Coronary artery (tissue), 2 donors: ENCODE measurements at regions not wholly inside any gene's neighbourhood (a gene's known extent, or its start where the extent isn't known, plus 50 kb on each side); places are given as distances from the start of the nearest gene placed in this dataset.

ENCODE experiments used
- DNase-seq: peaks from one replicate; pipeline ENCODE4 v3.0.0-alpha.2; 2017; ENCODE audit warnings: low spot score
- H3K27ac ChIP-seq, 2 donors: fragments of 200-600 bp; sonication (generic); one replicate each; pipeline ENCODE4 v1.5.1; 2016 to 2019
- H3K4me3 ChIP-seq: fragments of 200-600 bp; sonication (generic); 2 replicates; pipeline ENCODE4 v1.5.1; 2016; ENCODE audit warnings: mild to moderate bottlenecking, moderate library complexity
- CTCF ChIP-seq: fragments of 200-600 bp; sonication (generic); IDR thresholded peaks from one replicate; pipeline ENCODE4 v1.5.1; 2019; ENCODE audit warnings: antibody characterized with exemption

DNA sequence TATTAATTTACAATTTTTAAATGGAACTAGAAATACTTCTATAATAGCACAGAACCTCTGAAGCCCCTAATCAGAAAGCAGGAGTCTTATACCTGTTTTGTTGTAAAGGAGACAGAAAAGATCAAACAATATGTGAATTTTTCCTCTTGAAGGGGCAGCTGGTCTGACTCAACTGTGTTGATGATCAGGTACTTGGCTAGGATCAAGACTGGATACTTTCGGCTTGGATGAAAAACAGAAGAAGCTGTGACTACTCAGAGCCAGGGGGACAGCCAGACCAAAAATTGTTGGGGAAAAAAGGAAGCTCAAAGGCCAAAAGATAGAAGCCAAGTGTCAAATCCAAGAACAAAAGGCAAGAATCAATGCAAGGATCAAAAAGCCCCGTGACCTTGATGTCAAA lies 195.6 kb downstream of the KCTD12 start:
- DNase-seq: no peak
- Histone ChIP-seq H3K4me3 (no peak overlapping the region), H3K27ac (no peak overlapping the region)
- TF ChIP-seq CTCF: no peak

DNA sequence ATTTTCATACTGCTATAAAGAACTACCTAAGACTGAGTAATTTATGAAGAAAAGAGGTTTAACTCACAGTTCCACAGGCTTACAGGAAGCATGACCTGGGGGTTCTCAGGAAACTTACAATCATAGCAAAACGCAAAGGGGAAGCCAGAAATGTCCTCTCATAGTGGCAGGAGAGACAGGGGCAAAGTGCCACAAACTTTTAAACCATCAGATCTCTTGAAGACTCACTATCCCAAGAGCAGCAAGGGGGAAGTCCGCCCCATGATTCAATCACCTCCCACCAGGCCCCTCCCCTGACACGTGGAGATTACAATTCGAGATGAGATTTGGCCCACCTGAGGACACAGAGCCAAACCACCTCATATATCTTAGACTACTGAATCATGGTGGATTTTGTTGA lies 198.7 kb downstream of the KCTD12 start:
- H3K4me3 ChIP-seq: no peak overlapping the region
- TF ChIP-seq CTCF: no peak
- no peak for DNase-seq
- no peak overlapping the region for H3K27ac ChIP-seq

DNA sequence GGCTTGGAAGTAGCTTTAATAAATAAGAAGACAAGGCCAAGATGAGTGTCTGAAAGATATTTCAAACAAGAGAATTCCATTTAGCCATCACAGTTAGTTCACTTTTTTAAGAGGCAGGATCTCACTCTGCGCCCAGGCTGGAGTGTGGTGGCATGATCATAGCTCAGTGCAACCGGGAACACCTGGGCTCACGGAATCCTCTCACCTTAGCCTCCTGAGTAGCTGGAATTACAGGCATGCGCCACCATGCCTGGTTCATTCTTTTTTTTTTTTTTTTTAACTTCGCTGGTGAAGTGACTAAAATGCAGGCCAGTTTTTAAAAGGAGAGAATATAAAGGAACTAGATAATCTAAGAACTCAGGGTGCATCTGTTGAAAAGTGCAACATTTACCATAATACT lies 200.3 kb downstream of the KCTD12 start:
- no peak overlapping the region for H3K27ac ChIP-seq

DNA sequence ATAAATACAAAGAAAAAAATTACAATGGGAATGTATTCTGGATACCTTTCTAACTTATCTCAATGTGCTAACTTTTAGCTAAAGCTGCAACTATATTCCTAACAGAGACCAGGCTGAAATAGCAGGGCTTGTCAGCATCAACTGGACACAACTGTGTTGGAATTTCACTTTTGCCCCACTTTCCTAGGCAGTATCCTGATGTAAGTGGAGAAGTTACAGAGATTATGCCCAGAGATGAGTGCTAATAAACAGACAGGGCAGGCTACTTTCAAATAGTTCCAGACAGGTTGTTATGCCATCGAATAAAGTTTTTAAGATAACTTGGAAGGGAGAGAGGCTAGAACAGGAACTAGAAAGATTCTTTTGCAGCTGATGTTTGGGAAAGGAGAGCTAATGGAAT lies 201.9 kb downstream of the KCTD12 start:
- TF ChIP-seq CTCF: no peak
- DNase-seq: no peak
- Histone ChIP-seq H3K27ac (no peak overlapping the region), H3K4me3 (no peak overlapping the region)

More for the DNA sequence above, 200.3 kb downstream of the KCTD12 start:
- DNase-seq: no peak
- no peak overlapping the region for H3K4me3 ChIP-seq
- no peak for TF ChIP-seq CTCF

GRCh38 chr13:76683854-76684253 lies 202.4 kb downstream of the KCTD12 start:
- Histone ChIP-seq H3K4me3 (no peak overlapping the region), H3K27ac (no peak overlapping the region)
- no peak for DNase-seq
- TF ChIP-seq CTCF: no peak

DNA sequence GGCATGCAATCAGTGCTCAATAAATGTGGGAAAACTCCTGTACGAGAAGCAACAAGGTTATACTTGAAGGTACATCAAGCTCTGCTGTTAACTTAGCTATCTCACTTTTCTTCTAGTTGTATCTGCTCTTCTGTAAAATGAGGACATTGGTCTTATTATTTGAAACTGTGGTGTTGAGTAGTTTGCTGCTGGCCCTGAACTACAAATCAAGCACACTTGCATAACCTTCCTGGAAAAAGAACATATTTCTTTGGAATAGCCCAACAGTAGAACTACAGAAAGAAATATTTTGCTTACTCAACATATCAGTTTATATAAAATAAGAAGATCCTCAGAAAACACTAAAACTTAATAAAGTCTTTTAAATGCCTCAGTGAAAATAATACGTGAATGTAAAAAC lies 203.0 kb downstream of the KCTD12 start:
- TF ChIP-seq CTCF: no peak
- no peak overlapping the region for H3K27ac ChIP-seq

GRCh38 chr13:76680112-76680511 lies 206.1 kb downstream of the KCTD12 start:
- no peak for DNase-seq
- H3K4me3 ChIP-seq: no peak overlapping the region
- no peak overlapping the region for H3K27ac ChIP-seq
- TF ChIP-seq CTCF: no peak

More for the DNA sequence above, 203.0 kb downstream of the KCTD12 start:
- no peak for DNase-seq
- H3K4me3 ChIP-seq: no peak overlapping the region
